Esophagus squamous epithelium (tissue), 5 donors: ENCODE measurements at regions not wholly inside any gene's neighbourhood (a gene's known extent, or its start where the extent isn't known, plus 50 kb on each side); places are given as distances from the start of the nearest gene placed in this dataset.
A peak's percentile ranks its signal among the peaks of the same experiment; 100 is the strongest.

Experiments used
- DNase-seq: peaks from one replicate; lab custom pipeline; 2025; lab: John Stamatoyannopoulos, UW
- H3K27ac ChIP-seq, 4 donors: fragments of 200-600 bp; sonication (generic); one replicate each; pipeline ENCODE4 v1.5.1; 2016 to 2019; ENCODE audit warnings: mild to moderate bottlenecking in 1 of 4
- H3K27me3 ChIP-seq, 4 donors: fragments of 200-600 bp; sonication (generic); 1 replicate in 3 of 4; 2 replicates in 1 of 4; pipeline versions ENCODE4 v1.5.1 to v1.6.0; 2017 to 2021; ENCODE audit warnings: antibody characterized with exemption in 1 of 4
- H3K36me3 ChIP-seq, 3 donors: fragments of 200-600 bp; sonication (generic); one replicate each; pipeline ENCODE4 v1.5.1; 2016 to 2019
- H3K4me1 ChIP-seq, 3 donors: fragments of 200-600 bp; sonication (generic); one replicate each; pipeline ENCODE4 v1.5.1; 2017 to 2019
- H3K4me3 ChIP-seq, 4 donors: fragments of 200-600 bp; sonication (generic); 1 replicate in 3 of 4; 2 replicates in 1 of 4; pipeline ENCODE4 v1.5.1; 2016 to 2019; ENCODE audit warnings: mild to moderate bottlenecking in 2 of 4, moderate library complexity in 1 of 4
- H3K9me3 ChIP-seq, 3 donors: fragments of 200-600 bp; sonication (generic); one replicate each; pipeline ENCODE4 v1.5.1; 2016 to 2019
- POLR2A ChIP-seq, 4 donors: fragments of 450-650 bp; IDR thresholded peaks; one replicate each; pipeline ENCODE4 v1.6.1; 2017; ENCODE audit warnings: antibody characterized with exemption in 4 of 4, mild to moderate bottlenecking in 4 of 4, moderate library complexity in 3 of 4
- WGBS, 2 donors: methylation state at CpG; one replicate each; pipeline ENCODE4 v1.1.5; 2018; 5-methylcytosine and 5-hydroxymethylcytosine counted together
- intact Hi-C: fragments of 100-400 bp; cut with DNase I; formaldehyde crosslinking; loops from one replicate; pipeline ENCODE4 v1.15.0; 2022
- TF ChIP-seq, protein P1 (sequence below), 6 experiments: fragments of 450-650 bp in 4 of 6; fragments of 200-600 bp in 2 of 6; sonication (generic) in 2 of 6; IDR thresholded peaks; one replicate each; pipeline ENCODE4 v1.5.1; 2016 to 2019; ENCODE audit warnings: antibody characterized with exemption in 6 of 6, mild to moderate bottlenecking in 4 of 6, moderate library complexity in 4 of 6
- donor health status: DM: yes; HTN: yes; CAD: no.

DNA sequence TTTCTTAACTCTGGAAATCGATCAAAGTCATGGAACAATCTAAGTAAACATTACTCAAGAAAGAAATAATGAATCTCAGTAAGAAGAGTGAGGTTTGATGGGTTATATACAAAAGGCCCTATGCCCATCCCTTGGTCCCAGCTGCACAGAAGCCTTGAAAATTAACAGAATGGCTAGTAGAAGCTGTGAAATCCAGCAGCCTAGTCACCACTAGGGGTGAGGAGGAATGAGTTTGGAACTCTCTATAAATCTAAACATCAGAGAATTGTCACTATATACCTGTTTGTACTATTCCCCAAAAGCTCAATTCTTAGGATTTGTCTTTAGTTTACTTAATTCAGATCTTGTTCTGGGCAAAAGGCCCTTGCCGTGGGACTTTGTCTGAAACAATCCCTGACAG, 313.9 kb upstream of the GRID2 start:
- no peak overlapping the region for H3K27ac ChIP-seq
- TF ChIP-seq, protein P1, sequence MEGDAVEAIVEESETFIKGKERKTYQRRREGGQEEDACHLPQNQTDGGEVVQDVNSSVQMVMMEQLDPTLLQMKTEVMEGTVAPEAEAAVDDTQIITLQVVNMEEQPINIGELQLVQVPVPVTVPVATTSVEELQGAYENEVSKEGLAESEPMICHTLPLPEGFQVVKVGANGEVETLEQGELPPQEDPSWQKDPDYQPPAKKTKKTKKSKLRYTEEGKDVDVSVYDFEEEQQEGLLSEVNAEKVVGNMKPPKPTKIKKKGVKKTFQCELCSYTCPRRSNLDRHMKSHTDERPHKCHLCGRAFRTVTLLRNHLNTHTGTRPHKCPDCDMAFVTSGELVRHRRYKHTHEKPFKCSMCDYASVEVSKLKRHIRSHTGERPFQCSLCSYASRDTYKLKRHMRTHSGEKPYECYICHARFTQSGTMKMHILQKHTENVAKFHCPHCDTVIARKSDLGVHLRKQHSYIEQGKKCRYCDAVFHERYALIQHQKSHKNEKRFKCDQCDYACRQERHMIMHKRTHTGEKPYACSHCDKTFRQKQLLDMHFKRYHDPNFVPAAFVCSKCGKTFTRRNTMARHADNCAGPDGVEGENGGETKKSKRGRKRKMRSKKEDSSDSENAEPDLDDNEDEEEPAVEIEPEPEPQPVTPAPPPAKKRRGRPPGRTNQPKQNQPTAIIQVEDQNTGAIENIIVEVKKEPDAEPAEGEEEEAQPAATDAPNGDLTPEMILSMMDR (IDR thresholded peaks at IDR 0.05) = no peak
- no peak for TF ChIP-seq POLR2A (IDR thresholded peaks at IDR 0.05)
- 9 to 38% methylated on average over 2 of the region's 2 CpGs for WGBS, 2 donors
- no peak for DNase-seq
- no peaks in the 10 kb centered on the region for H3K27me3 ChIP-seq
- H3K36me3 ChIP-seq = no peaks in the 10 kb centered on the region
- no peak overlapping the region for H3K4me3 ChIP-seq
- H3K4me1 ChIP-seq = no peaks in the 10 kb centered on the region
- H3K9me3 ChIP-seq = no peaks in the 10 kb centered on the region
- intact Hi-C loops = no loop called here

DNA sequence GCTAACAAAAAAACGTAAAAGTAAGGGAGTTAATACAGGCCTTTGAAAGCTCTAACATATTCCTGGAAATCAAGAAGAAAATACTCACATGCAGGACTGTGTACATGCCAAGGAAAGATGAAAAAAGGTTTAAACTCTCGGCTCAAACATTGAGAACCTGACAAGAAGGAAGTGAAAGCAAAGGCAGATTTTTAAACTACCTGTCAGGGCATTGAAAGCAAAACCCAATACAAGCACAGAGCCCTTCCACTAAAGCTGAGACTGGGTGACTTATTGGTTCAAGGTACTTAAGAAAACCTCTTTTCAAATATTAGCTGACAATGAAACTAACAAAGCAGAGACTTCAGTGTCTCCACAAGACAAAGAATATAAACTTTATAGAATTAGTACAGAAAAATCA, 313.0 kb upstream of the GRID2 start:
- WGBS, 2 donors = 28 to 31% methylated on average over 2 of the region's 2 CpGs
- TF ChIP-seq POLR2A (IDR thresholded peaks at IDR 0.05) = no peak
- TF ChIP-seq, protein P1 (IDR thresholded peaks at IDR 0.05) = no peak

DNA sequence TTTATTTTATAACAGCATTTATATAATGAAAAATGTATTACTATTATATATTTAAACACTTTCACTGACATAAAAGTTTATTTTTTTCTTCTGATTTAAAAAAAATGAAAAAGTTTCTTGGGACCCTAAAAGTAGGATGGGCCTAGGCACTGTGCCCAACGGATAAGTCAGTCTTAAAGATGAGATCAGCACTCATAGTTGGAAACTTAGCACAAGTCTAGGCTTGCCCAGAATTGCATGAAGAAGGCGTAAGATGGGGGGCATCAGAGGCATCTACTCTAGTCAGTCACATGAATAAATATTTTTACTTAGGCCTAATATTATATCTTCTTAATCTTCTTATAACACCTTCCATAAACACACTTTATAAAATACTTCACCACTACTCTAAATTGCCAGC, 306.7 kb upstream of the GRID2 start:
- Histone ChIP-seq H3K4me3 (no peak overlapping the region), H3K9me3 (no peaks in the 10 kb centered on the region), H3K27me3 (no peaks in the 10 kb centered on the region), H3K36me3 (no peaks in the 10 kb centered on the region), H3K4me1 (no peaks in the 10 kb centered on the region), H3K27ac (no peak overlapping the region)
- WGBS, 2 donors = 53 to 71% methylated on average over 2 of the region's 2 CpGs
- TF ChIP-seq, protein P1 (IDR thresholded peaks at IDR 0.05) = no peak
- TF ChIP-seq POLR2A (IDR thresholded peaks at IDR 0.05) = no peak
- intact Hi-C loops = no loop called here
- DNase-seq = no peak

More for the DNA sequence above, 313.0 kb upstream of the GRID2 start:
- Histone ChIP-seq H3K36me3 (no peaks in the 10 kb centered on the region), H3K9me3 (no peaks in the 10 kb centered on the region), H3K27ac (no peak overlapping the region), H3K4me3 (no peak overlapping the region), H3K27me3 (no peaks in the 10 kb centered on the region), H3K4me1 (no peaks in the 10 kb centered on the region)
- intact Hi-C loops = no loop called here
- no peak for DNase-seq

DNA sequence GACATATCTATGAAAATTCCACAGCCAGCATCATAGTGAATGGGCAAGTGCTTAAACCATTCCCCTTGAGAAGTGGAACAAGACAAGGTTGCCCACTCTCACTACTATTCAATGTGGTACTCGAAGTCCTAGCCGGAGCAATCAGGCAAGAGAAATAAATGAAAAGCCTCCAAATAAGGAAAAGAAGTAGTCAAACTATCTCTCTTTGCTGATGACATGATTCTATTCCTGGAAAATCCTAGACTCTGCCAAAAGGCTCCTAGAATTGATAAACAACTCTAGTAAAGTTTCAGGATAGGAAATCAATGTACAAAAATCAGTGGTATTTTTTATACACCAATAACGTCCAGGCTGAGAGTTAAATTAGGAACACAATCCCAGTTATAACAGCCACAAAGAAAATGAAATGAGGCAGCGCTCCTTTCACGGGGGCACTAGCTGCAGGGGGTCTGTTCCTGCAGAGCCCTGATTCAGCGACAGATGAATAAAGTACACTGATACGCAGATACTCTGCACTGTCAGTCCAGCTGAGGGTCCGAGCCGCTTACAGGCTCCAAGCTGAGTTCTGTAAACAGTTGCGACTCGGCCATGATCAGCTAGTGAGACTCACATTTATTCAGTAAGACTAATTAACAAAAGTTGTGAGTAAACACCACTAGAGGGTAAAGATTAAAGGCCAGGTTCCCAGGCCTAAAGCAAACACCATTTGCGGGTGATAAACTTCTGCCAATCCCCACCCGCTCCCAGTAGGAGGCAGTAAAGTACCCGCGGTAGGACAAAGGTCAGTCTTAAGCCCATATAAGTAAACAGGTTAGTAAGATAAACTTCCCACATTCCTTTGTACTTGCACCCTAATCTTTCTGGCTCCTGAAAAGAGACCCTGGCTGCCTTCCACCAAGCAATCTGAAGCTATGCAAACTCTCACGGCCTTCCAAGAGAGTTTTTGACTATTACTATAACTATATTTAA, 290.6 kb upstream of the GRID2 start:
- H3K27ac ChIP-seq = no peak overlapping the region
- no peak for DNase-seq
- H3K36me3 ChIP-seq = no peaks in the 10 kb centered on the region
- no peaks in the 10 kb centered on the region for H3K9me3 ChIP-seq
- TF ChIP-seq POLR2A (IDR thresholded peaks at IDR 0.05) = no peak
- TF ChIP-seq, protein P1 (IDR thresholded peaks at IDR 0.05) = peak in 2 of 6 experiments; percentile 29 to 42
- intact Hi-C loops = no loop called here
- WGBS, 2 donors = 36 to 40% methylated on average over 16 of the region's 16 CpGs
- H3K4me3 ChIP-seq = no peak overlapping the region
- H3K27me3 ChIP-seq = no peaks in the 10 kb centered on the region
- H3K4me1 ChIP-seq = no peaks in the 10 kb centered on the region

DNA sequence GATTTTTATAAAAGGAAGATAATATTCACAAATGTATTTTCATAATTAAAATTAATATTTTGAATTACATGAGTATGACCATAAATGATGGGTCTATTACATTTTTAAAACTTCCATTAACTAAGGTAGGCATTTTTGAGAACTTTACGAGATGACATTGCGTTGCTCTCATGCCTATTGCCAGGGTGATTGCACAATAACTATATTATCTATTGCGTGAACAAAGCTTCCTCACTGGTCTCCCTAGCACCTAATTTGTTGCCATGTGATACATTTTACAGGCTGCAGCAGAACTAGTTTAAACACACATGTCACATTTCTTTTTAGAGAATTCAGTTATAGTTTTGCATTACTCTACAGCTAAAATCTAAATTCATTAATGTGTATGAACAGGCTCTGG, 289.7 kb upstream of the GRID2 start:
- Histone ChIP-seq H3K9me3 (no peaks in the 10 kb centered on the region), H3K4me1 (no peaks in the 10 kb centered on the region), H3K27ac (no peak overlapping the region), H3K4me3 (no peak overlapping the region), H3K36me3 (no peaks in the 10 kb centered on the region), H3K27me3 (no peaks in the 10 kb centered on the region)
- 75 to 82% methylated on average over 3 of the region's 3 CpGs for WGBS, 2 donors
- TF ChIP-seq POLR2A (IDR thresholded peaks at IDR 0.05) = no peak
- TF ChIP-seq, protein P1 (IDR thresholded peaks at IDR 0.05) = no peak
- DNase-seq = no peak
- intact Hi-C loops = no loop called here
